ENCODE measurements at regions not wholly inside any gene's neighbourhood (a gene's known extent, or its start where the extent isn't known, plus 50 kb on each side); places are given as distances from the start of the nearest gene placed in this dataset.

DNA sequence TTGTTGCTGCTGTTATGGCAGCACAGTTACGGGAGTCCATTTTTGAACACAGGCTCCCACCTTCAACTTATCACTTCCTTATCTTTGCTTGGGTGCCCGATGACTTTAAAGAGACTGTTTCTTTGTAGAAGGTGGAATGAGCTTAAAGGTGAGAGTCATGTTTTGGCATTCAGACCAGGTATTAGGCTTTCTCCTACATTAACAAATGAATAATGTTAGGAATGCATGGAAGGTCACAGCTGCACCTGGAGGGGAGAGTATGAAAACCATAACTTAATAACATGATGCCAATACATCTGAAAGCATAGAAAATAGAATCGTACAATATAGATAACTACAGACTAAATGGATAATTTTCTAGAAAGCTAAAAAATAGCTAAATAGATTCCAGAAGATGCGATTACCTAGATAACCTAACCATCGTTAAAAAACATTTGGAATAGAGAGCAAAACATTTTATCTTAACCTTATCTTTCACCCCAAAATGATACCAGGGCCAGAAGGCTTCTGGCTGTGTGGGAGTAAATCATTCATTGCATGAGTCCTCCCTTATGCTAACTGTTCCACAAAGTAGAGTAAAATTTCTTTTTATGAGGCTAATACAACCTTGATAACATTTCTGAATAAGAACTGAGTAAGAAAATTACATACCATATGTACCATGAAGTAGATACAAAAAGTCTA is 126.2 kb upstream of the ADCY2 start:
- TF ChIP-seq POLR2AphosphoS5 (IDR thresholded peaks at IDR 0.05; ENCODE audit: low read depth, low read length) (no peak), TAF1 (IDR thresholded peaks at IDR 0.05; ENCODE audit: borderline replicate concordance, insufficient read depth, low read length) (no peak), FOXP2 (optimal IDR thresholded peaks at IDR 0.05; ENCODE audit: borderline replicate concordance, extremely low read depth, extremely low read length, insufficient read depth) (no peak)
- TF ChIP-seq, protein P1, sequence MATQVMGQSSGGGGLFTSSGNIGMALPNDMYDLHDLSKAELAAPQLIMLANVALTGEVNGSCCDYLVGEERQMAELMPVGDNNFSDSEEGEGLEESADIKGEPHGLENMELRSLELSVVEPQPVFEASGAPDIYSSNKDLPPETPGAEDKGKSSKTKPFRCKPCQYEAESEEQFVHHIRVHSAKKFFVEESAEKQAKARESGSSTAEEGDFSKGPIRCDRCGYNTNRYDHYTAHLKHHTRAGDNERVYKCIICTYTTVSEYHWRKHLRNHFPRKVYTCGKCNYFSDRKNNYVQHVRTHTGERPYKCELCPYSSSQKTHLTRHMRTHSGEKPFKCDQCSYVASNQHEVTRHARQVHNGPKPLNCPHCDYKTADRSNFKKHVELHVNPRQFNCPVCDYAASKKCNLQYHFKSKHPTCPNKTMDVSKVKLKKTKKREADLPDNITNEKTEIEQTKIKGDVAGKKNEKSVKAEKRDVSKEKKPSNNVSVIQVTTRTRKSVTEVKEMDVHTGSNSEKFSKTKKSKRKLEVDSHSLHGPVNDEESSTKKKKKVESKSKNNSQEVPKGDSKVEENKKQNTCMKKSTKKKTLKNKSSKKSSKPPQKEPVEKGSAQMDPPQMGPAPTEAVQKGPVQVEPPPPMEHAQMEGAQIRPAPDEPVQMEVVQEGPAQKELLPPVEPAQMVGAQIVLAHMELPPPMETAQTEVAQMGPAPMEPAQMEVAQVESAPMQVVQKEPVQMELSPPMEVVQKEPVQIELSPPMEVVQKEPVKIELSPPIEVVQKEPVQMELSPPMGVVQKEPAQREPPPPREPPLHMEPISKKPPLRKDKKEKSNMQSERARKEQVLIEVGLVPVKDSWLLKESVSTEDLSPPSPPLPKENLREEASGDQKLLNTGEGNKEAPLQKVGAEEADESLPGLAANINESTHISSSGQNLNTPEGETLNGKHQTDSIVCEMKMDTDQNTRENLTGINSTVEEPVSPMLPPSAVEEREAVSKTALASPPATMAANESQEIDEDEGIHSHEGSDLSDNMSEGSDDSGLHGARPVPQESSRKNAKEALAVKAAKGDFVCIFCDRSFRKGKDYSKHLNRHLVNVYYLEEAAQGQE (IDR thresholded peaks at IDR 0.05; ENCODE audit: insufficient read depth in 1 of 2, low read depth in 2 of 2, low read length in 2 of 2), result no peak

DNA sequence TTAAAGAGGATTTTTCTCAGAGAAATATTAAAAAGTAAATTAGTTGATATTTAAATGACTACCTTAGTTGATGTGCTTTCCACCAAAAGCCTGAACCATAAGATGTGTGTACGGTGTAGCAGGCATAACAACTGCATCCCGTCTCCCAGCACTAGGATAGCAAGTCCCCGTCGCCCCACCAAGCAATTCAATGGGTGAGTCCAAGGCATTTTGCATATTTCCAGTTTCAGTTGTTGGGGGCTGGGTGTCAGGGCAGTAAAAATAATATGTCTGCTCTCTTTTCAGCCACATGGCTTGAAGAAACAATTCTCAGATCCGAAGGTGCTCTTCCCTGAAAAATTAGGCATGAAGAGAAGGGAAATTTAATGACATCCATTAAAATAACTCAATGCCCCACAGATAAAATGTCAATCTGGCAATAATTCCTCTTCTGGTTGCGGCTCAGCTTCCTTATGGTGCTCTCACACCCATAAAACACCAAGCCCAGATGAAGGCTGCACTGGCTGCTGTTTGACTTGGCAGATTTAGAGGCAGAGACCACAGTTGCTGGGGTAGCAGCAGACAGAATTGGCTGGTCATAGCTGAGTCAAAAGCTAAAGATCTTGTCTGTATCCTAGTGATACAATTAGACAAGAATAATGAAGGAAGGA is 124.4 kb upstream of the ADCY2 start:
- TF ChIP-seq, protein P1 (IDR thresholded peaks at IDR 0.05; ENCODE audit: insufficient read depth in 1 of 2, low read depth in 2 of 2, low read length in 2 of 2), result no peak
- no peak for TF ChIP-seq POLR2AphosphoS5 (IDR thresholded peaks at IDR 0.05; ENCODE audit: low read depth, low read length)
- TF ChIP-seq FOXP2 (optimal IDR thresholded peaks at IDR 0.05; ENCODE audit: borderline replicate concordance, extremely low read depth, extremely low read length, insufficient read depth), result no peak
- no peak for TF ChIP-seq SIN3A (IDR thresholded peaks at IDR 0.05; ENCODE audit: borderline replicate concordance, insufficient read depth, low read length)
- TF ChIP-seq TAF1 (IDR thresholded peaks at IDR 0.05; ENCODE audit: borderline replicate concordance, insufficient read depth, low read length), result no peak

DNA sequence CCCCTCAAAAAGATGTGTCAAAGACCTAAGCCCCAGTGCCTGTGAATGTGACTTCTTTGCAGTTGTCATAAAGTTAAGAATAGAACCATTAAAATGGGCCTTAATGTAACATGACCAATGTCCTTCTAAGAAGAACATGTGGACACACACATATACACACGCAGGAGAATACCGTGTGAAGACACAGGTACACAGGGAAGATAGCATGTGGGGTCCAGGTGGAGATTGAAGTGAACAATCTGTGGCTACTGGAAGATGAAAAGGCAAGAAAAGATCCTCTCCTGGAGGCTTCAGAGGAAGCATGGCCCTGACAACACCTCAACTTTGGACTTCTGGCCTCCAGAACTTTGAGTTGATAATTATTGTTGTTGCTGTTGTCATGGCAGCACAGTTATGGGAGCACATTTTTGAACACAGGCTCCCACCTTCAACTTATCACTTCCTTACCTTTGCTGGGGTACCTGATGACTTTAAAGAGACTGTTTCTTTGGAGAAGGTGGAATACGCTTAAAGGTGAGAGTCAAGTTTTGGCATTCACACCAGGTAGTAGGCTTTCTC is 123.5 kb upstream of the ADCY2 start:
- TF ChIP-seq POLR2AphosphoS5 (IDR thresholded peaks at IDR 0.05; ENCODE audit: low read depth, low read length) (no peak), TAF1 (IDR thresholded peaks at IDR 0.05; ENCODE audit: borderline replicate concordance, insufficient read depth, low read length) (no peak), SIN3A (IDR thresholded peaks at IDR 0.05; ENCODE audit: borderline replicate concordance, insufficient read depth, low read length) (no peak), FOXP2 (optimal IDR thresholded peaks at IDR 0.05; ENCODE audit: borderline replicate concordance, extremely low read depth, extremely low read length, insufficient read depth) (no peak)
- TF ChIP-seq, protein P1 (IDR thresholded peaks at IDR 0.05; ENCODE audit: insufficient read depth in 1 of 2, low read depth in 2 of 2, low read length in 2 of 2), result no peak

DNA sequence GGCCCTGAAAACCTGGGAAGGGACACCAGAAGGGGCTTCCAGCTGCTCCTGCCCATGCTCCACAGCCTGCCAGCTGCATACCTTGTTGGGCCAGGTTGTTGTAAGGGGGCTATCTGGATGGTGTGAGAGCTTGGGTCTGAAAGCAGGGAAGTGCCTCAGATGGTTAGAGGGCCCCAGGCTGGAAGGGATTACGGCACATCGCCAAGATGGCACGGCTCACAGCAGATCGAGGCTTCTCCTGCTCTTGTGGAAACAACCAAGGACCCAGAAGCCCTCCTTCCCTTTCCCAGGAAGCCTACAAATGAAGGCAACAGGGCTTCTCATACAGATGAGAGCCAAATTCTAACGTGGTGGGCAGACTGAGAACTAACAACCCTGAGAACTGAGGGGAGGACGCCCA is 121.7 kb upstream of the ADCY2 start:
- TF ChIP-seq POLR2AphosphoS5 (IDR thresholded peaks at IDR 0.05; ENCODE audit: low read depth, low read length) (no peak), FOXP2 (optimal IDR thresholded peaks at IDR 0.05; ENCODE audit: borderline replicate concordance, extremely low read depth, extremely low read length, insufficient read depth) (no peak), TAF1 (IDR thresholded peaks at IDR 0.05; ENCODE audit: borderline replicate concordance, insufficient read depth, low read length) (no peak)
- TF ChIP-seq, protein P1 (IDR thresholded peaks at IDR 0.05; ENCODE audit: insufficient read depth in 1 of 2, low read depth in 2 of 2, low read length in 2 of 2), result no peak
